IPS DF 4.7 (cell line): ENCODE measurements at regions not wholly inside any gene's neighbourhood (a gene's known extent, or its start where the extent isn't known, plus 50 kb on each side); places are given as distances from the start of the nearest gene placed in this dataset.
"Not testable (repeated sequence)": the region's sequence is repeated elsewhere in the genome, so short reads cannot be mapped to it uniquely, and the experiment has no call there.

Experiments used
- DNase-seq: peaks from one replicate; pipeline ENCODE4 v3.0.0-alpha.2; 2013; ENCODE audit warnings: low spot score; ENCODE audit errors: extremely low read depth

- DNase-seq = no peak
Observed at GRCh38 chr4:124025000-124025399, 628.4 kb downstream of the SPRY1 start.

- no peak for DNase-seq
Observed at GRCh38 chr4:124025428-124025827, 628.8 kb downstream of the SPRY1 start.

- no peak for DNase-seq
Observed at GRCh38 chr4:124028182-124028581, 631.6 kb downstream of the SPRY1 start.

- DNase-seq = no peak
Observed at GRCh38 chr4:124030147-124030546, 633.6 kb downstream of the SPRY1 start.

GRCh38 chr4:124032035-124032434 lies 635.4 kb downstream of the SPRY1 start:
- DNase-seq = no peak

- DNase-seq = no peak
Observed at GRCh38 chr4:124035364-124036041, 638.9 kb downstream of the SPRY1 start.

- DNase-seq = no peak
Observed at GRCh38 chr4:124037236-124037635, 640.6 kb downstream of the SPRY1 start.

- no peak for DNase-seq
Observed at GRCh38 chr4:124044330-124044729, 647.7 kb downstream of the SPRY1 start.

- DNase-seq = no peak
Observed at GRCh38 chr4:124044867-124045266, 648.3 kb downstream of the SPRY1 start.

- DNase-seq = no peak
Observed at GRCh38 chr4:124046190-124046589, 649.6 kb downstream of the SPRY1 start.

GRCh38 chr4:124053872-124054538 lies 657.4 kb downstream of the SPRY1 start:
- no peak for DNase-seq

- no peak for DNase-seq
Observed at GRCh38 chr4:124055336-124055735, 657.2 kb downstream of the ANKRD50 start.

GRCh38 chr4:124055896-124056295 lies 656.6 kb downstream of the ANKRD50 start:
- DNase-seq = no peak

GRCh38 chr4:124060261-124060918 lies 652.1 kb downstream of the ANKRD50 start:
- no peak for DNase-seq

GRCh38 chr4:124061413-124061812 lies 651.1 kb downstream of the ANKRD50 start:
- no peak for DNase-seq

GRCh38 chr4:124065422-124065821 lies 647.1 kb downstream of the ANKRD50 start:
- no peak for DNase-seq

- DNase-seq = no peak
Observed at GRCh38 chr4:124065936-124066335, 646.6 kb downstream of the ANKRD50 start.

GRCh38 chr4:124066595-124066994 lies 645.9 kb downstream of the ANKRD50 start:
- no peak for DNase-seq

- DNase-seq = no peak
Observed at GRCh38 chr4:124067046-124067445, 645.5 kb downstream of the ANKRD50 start.

GRCh38 chr4:124070688-124071484 lies 641.6 kb downstream of the ANKRD50 start:
- DNase-seq = no peak

- not testable (repeated sequence) for DNase-seq
Observed at GRCh38 chr4:124075276-124075675, 637.3 kb downstream of the ANKRD50 start.
